GM19351 (cell line): ENCODE measurements at regions not wholly inside any gene's neighbourhood (a gene's known extent, or its start where the extent isn't known, plus 50 kb on each side); places are given as distances from the start of the nearest gene placed in this dataset.
A peak's percentile ranks its signal among the peaks of the same experiment; 100 is the strongest.
"Not testable (repeated sequence)": the region's sequence is repeated elsewhere in the genome, so short reads cannot be mapped to it uniquely, and the experiment has no call there.

Experiments used
- ATAC-seq: cut with Tn5 transposase; IDR thresholded peaks from one replicate; pipeline ENCODE4 v1.9.1; 2021; ENCODE audit warnings: mild to moderate bottlenecking, moderate library complexity; ENCODE audit not compliant: unreplicated experiment

DNA sequence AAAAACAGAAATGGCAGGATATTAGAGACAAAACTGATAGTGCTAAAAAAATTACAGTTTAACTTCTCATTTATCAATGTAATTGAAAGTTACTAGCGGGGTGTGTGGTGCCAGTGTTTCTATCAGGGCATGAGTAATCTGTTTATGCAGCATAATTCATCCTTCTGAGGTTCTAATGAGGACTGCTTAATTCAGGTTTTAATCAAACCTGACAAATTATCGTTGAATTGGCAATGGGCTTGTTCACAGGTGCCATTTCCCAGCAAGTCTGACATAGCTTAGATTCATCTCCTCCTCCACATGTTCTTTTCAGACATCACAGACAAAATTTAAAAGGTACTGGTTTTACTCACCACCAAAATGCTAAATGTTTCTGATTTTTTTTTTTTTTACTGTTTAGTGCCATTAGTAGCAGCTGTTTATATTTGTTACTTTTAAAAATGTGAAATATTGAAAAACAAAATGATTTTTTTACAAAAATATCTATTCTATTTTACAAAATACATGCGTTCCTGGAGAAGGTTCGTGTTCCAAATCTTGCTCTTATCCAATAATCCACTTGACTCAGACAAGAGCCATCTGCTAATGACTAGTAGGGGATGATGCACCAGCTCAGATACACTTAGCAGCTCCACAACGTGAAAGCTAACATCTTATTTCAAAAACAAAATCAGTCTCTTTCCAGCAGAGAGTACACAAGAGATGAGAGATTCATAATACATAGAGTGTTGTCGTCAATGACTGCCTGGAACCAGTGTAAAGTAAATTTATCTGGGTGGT, 447.7 kb upstream of the DPPA4 start:
- ATAC-seq: no peak

DNA sequence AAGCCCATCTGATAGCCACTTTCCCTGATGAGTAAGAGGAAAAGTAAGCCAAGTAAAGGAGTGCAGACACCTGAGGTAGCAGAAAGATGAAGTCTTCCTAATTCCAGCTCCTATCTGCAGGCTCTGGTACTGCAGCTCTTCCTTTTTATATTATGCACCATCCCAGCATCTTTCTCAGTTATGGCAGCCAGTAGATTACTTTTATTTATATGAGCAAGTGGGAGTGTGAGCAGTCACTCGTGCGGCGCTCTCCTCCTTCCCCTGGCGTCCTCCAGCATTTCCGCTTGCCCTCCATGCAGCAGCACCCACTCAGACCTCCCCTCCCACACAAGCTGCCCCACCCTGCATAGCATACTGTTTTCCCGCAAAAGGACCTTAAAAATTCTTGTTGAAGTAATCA, 465.9 kb upstream of the DPPA4 start:
- ATAC-seq: no peak

DNA sequence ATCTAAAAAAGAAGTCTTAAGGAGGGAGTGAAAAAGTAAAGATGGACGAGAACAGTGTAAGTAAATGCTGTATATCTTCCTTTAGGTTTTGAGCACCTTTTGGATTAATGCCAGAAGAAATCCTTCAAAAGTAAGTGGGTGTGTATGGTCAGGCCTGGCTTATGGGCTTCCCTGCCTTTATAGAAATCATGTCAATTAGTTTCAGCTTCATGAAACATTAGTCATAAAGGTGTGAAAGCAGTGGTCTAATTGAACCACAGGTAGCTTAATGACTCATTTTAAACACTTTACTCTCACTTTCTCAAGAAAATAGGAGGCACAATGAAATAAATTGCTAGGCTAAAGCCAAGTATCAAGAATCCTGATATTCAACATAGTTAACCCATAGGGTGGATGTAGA, 467.4 kb upstream of the DPPA4 start:
- ATAC-seq: no peak

DNA sequence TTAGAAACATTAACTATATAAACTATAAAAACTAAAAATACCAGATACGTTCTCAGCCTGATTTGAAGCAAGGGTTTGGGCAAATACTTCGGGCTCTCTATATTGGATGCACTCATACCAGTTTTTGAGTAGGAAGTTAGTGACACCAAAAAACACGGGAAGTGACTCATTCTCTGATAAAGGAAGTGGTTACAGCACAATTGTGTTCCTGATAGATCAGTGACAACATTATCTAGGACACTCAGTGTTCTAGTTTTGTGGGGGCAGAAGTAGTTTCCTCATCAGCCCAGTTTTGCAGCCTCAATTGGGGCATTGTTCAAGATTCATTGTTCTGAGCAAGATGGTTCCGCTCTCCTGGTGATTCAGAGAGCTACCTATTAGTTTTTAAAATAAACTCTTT, 469.6 kb upstream of the DPPA4 start:
- ATAC-seq: peak; percentile 67

DNA sequence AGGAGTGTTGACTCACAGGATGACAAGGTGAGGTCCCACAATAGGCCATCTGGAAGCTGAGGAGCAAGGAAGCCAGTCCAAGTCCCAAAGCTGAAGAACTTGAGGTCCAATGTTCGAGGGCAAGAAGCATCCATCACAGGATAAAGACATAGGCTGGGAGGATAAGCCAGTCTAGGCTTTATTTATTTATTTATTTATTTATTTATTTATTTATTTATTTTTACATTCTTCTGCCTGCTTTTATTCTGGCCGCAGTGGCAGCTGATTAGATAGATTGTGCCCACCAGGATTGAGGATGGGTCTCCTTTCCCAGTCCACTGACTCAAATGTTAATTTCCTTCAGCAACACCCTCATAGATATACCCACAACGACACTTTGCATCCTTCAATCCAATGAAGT, 472.2 kb upstream of the DPPA4 start:
- ATAC-seq: no peak

DNA sequence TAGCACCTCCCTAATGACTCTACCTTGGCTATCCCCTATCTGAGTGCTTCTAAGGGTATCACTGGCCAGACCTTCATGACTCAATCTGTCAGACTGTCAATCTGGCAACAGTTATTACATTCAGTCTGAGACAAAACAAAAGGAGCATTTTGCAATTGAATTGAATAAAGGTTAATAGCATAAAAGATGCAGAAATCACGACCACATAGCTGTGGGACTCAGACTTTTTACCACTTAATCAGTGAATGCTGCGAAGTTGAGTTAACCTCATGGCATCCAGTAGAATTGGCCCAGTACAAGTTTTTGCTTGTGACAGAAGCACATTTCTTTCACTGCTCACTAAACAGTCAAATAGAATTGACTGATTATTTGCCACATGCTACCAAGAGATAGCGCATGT, 480.7 kb upstream of the DPPA4 start:
- ATAC-seq: no peak

DNA sequence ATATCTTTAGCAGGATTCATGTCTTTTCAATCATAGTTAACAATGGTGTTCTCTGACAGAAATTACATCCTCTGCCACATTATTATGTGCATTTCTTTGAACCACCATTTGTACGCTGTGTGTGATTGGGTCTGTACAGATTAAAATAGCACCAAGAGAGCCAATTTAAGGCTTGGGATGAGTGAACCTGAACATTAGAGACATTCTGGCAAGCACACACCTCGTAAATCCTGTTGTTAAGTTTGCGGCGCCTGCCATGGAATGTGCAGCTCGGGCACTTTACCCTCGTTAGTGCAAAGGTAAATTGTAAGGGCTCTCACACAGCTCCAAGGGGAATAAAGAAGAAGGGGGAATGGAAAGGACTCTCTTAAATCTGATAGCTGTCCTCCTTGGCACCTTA, 482.4 kb upstream of the DPPA4 start:
- no peak for ATAC-seq

DNA sequence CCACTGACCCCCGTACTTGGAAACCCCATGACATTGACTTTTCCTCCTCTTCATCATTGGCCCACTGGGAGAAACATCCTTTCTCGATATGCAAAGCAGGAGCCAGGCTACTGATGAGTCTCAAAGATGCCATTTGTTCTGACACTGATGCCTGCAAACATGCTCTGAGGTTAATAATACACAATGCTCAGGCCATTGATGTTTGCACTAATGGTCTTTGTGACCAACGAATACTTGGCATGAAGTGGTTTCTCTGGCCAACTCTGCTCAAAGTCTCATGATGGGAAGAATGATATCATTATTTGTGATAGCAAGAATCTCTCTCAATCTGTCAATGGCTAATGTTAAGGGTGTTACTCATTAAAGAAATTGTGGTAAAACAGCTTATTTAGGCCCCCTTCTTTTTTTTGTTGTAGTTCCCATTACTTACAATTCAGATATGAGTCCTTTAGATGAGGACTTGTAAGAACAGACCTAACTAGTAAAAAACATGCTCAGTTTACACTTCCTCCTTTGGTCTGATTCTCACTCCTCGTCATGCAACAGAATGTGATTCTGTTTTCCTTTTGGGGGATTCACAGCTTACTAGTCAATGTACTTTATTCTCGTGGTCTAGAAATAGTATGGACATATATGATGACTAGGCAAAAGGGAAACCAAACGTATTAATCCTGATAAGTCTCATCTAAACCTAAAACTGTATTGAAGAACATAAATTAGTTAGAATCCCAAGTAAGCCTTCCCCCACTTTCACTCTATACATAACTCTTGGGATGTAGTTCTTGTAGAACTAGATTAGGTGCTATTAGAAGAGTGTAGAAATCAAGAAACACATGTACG, 488.8 kb upstream of the DPPA4 start:
- no peak for ATAC-seq

DNA sequence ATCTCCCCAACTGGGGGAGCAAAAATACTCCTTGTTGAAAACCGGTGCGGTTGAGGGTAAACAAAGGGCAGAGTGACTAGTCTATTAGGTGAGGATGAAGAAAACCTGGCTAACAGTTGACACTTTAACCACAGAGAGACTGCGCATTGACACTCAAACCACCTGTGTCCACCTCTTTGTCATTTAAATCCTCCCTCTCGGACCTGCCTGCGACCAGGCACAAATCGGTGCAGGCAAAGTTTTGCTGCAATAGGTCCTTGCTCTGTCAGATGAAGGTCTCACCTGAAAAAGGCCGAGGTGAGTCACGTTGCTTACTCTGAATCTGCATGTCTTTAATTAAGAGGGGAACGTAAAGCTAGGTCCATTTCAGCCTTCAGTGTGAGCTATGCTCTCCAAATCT, 494.1 kb upstream of the DPPA4 start:
- no peak for ATAC-seq

DNA sequence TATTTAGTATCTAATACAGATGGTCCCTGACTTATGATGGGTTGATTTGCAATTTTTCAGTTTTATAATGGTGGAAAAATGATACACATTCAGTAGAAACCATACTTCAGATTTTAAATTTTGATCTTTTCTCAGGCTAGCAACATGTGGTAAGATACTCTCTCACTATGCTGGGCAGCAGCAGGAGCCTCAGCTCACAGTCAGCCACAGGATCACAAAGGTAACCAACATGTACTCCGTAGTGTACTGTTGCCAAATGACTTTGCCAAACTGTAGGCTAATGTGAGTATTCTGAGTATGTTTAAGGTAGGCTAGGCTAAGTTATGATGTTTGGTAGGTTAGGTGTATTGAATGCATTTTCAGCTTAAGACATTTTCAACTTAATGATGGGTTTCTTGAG, 498.6 kb upstream of the DPPA4 start:
- ATAC-seq: no peak

DNA sequence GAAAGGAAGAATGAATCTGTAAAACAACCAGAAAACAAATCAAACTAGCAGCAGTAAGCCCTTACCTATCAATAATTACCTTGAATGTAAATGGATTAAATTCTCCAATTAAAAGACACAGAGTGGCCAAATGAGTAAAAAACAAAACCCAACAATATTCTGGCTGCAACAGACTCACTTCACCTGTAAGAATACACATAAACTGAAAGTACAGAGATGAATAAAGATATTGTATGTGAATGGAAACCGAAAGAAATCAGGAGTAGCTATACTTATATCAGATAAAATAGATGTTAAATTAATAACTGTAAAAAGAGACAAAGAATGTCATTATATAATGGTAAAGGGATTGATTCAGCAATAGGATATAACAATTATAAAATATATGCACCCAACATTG, 514.5 kb upstream of the DPPA4 start:
- ATAC-seq: no peak

DNA sequence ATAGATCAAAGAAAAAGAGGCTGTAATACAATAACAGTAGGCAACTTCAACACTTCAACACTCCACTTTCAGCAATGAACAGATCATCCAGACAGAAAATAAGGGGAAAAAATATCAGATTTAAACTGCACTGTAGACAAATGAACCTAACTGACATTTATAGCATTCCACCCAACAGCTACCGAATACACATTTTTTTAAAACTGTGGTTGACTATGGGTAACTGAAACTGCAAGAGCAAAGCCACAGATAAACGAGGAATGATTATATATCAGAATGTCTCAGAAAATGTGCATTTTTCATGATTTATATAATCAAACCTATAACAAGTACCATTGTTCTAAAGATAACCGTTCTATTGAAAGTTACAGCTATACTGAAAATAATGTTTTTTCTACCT, 514.9 kb upstream of the DPPA4 start:
- ATAC-seq: no peak

DNA sequence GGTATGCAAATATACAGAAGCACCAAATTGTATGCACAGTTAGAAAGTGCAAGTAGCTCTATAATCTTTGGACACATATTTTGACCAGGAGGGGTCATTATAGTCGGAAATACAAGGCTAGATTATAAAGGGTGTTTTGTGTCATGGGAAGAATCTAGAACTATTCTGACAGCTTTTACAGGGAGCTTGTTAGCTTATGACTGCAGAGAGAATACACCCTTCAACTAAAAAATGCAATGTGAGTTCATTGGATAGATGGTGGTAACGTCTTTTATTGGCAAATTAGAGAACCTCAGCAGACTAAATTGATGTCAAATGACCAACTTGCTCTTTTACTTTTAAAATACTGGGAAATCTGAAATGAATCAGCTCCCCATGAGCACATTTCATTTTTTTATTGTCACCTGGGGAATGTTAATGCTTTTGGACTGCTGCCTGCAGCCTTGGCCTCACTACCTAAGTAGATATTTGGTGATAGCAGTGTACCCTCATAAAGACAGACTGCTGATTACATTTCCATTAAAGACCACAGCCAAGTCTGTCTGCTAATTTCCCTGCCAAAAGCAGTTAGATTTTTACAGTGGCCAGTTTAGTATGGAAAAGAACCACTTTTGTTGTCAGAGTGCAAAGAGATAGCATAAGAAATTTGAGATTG, 515.9 kb upstream of the DPPA4 start:
- no peak for ATAC-seq

DNA sequence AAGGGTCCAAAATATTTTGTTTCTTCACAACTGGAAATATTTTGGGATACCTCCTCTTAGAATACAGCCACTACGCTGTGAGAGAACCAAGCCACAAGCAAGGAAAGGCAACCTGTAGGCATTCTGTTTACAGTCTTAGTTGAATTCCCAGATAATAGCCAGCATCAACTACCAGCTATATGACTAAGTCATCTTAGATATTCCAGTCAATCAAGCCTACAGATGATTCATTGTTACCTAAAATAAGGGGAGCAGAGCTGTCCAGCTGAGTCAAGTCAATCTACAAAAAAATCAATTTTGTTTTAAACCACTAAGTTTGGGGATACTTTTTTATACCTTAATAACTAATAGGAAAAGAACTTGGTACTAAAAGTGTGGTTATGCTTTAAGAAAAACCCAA, 526.4 kb upstream of the DPPA4 start:
- no peak for ATAC-seq

DNA sequence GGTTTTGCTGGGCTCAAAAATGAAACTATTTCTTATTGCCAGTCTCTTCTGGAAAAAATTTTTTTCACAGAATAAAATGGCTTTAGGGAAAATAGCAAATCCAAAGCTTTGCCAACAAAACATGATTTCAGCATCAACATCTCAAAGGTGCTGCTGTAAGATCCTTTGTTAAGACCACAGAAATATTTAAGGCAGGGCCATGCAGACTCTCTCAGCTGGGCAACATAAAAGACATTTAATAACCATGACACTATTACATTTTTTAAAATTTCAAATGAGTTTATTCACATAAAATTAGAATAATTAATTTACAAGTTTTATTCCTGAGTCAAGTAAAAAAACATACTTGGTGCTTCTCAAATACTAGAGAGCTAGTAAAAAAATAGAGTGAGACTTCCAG, 527.1 kb upstream of the DPPA4 start:
- no peak for ATAC-seq

DNA sequence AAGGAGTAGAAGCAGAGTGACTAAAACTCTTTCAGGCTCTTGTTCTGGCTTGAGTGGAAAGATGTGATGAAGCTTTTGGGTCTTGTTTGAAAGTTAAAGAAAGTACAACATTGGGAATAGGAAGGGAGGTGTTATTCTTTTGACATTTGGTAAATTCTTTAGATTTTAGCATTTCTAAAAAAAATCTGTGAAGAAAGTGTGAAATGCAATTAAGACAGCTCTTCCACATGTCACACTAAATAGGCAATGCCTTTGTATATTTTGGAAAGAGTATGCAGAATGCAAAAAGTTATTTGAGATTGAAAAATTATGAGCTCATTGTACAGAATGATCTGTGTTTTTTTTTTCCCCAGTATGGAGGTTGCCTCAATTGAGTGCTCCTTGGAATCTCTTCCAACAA, 532.2 kb upstream of the DPPA4 start:
- no peak for ATAC-seq

DNA sequence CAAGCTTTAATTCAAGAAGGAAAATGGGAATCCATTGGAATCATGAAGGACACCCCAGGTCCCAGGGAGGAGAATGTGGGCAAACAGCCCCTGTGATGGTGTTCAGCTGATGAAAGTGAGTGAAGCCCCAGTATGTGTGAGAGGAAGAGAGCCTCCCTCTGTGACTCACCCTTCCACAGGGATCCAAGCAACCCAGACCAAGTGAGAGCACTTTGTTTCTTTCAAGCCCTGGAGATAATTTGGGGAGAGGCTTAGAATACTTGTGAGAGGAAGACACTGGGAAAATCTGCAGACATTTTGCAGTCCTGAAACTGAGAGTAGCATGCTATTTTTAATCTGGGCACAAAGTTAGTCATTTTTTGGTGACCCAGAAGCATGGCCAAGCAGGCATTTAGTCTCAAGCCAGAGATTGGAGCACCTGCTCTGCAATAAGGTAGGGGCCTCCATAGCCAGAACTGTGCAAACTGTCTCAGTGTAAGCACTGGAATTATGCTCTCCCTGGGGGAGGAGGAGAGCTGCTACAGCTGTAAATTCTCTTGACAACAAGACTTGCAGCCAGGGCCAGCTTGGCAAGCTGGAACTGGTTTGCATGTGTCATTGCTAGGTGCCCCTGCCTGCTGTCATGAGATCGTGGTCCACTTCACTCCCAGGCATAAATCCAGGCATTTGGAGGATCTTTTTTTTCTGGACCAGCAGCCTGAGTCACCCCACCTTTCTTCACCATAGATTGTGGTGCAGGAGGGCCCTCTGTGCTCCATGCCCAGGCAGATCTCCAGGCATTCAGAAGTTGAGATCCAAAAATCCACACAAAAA, 537.8 kb upstream of the DPPA4 start:
- no peak for ATAC-seq

DNA sequence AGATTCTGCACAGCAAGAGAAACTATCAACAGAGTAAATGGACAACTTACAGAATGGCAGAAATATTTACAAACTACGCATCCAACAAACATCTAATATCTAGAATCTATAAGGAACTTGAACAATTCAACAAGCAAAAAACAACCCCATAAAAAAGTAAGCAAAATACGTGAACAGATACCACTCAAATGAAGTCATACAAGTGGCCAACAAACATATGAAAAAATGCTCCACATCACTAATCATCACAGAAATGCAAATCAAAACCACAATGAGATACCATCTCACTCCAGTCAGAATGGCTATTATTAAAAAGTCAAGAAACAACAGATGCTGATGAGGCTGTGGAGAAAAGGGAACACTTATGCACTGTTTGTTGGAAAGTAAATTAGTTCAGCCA, 540.3 kb upstream of the DPPA4 start:
- not testable (repeated sequence) for ATAC-seq

DNA sequence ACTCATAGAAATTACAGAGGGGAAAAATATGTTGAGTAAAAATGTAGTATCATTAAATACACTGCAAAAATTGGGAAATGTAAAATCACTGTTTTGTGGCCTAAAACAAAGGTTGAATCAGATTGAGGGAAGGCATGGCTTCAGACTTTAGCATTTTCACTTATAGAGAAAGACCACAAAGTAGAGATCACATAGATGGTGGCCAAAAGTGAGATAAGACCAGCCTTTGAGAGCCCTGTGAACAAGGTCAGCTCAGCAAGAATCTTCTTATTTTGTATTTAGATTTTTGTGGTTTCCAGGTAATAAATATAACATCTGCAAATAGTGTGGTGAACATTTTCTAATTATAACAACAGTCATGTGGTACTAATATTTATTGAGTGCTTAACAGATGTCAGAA, 544.8 kb upstream of the DPPA4 start:
- ATAC-seq: no peak

DNA sequence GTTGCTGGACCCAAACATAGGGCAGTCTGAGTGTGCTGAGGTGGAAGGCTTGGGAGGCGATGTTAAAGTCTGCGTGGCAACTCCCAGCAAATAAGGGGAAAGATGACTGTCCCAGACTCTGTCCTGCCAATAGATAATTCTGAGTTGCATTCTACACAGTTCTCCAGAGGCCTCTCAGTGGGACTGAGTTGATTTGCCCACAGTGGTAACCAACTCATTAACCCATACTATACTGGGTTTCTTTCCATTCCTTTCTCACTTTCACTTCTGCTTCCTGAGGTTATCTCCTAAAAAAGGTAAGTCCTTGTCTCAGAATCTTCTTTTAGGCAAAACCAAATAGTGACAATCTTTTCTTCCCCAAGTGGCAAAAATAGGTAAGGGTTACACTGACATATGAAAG, 549.9 kb upstream of the DPPA4 start:
- ATAC-seq: no peak

DNA sequence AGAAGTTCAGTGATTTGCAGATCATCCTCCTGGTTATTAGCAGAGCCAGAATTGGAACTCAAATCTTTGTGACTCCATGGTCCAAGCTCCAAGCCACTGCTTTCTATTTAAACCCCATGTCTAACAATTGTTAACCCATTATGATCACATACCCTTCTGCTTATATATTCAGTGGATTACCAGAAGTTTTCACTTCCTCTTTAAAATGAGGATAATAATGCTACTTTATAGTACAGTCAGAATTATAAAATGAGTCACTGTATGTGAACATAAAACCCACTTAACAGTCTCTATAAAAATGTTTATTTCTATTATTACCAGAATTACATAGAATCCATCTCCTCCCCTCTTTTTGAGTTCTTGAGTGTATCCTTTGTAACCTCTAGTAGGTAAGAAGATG, 550.7 kb upstream of the DPPA4 start:
- ATAC-seq: no peak
